GM18951 (cell line): ENCODE measurements at regions not wholly inside any gene's neighbourhood (a gene's known extent, or its start where the extent isn't known, plus 50 kb on each side); places are given as distances from the start of the nearest gene placed in this dataset.
"Not testable (repeated sequence)": the region's sequence is repeated elsewhere in the genome, so short reads cannot be mapped to it uniquely, and the experiment has no call there.

Source experiments
- POLR2A ChIP-seq: IDR thresholded peaks from 4 replicates; pipeline ENCODE4 v1.6.1; 2011; ENCODE audit warnings: mild to moderate bottlenecking; ENCODE audit not compliant: insufficient read length, insufficient read depth; ENCODE audit errors: extremely low read depth
- in situ Hi-C: fragments of 300-500 bp; cut with MboI; formaldehyde crosslinking; loops from one replicate; pipeline ENCODE4 v1.12.0; 2022; ENCODE audit warnings: low sequenced_read_pairs, mixed read lengths, inconsistent platforms; ENCODE audit not compliant: unreplicated experiment

DNA sequence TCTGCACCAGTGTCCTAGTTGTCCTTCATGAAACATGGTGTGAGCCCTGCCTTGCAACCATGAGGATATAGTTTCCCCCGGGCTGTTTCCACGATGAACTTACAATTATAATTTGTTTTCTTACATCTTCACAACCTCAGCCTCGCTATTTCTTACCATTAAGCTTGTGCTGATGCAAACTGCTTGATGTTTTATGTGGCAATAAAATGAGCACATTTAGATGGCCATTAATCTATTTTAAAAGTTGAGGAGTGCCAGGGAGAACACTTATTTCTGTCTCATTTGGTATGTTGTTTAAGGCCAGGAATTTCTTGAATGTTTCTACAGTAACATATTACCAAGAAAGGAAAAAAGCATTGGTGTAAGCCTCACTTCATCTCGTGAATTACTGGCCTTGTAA is 214.5 kb upstream of the SLC8A1 start:
- no peak for TF ChIP-seq POLR2A
- in situ Hi-C loops: no loop called here

DNA sequence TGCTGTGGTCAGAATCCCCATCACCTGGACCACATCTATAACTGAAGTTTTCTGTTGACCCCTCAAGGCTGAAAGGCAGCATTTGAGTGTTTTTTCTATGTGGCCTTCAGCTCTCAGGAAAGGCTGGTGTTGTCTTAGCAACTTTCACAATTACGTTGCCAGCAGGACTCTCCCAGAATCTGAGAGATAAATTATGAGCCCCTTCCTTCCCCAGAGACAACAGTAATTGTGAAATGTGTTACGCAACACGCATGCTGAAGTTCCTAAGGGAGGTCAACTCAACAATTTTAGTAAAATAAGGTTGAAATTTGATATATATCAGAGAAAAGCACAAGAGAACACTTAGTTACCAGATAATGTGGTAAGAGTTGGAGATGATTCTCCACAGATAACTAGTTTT is 216.5 kb upstream of the SLC8A1 start:
- in situ Hi-C loops: no loop called here
- TF ChIP-seq POLR2A: no peak

DNA sequence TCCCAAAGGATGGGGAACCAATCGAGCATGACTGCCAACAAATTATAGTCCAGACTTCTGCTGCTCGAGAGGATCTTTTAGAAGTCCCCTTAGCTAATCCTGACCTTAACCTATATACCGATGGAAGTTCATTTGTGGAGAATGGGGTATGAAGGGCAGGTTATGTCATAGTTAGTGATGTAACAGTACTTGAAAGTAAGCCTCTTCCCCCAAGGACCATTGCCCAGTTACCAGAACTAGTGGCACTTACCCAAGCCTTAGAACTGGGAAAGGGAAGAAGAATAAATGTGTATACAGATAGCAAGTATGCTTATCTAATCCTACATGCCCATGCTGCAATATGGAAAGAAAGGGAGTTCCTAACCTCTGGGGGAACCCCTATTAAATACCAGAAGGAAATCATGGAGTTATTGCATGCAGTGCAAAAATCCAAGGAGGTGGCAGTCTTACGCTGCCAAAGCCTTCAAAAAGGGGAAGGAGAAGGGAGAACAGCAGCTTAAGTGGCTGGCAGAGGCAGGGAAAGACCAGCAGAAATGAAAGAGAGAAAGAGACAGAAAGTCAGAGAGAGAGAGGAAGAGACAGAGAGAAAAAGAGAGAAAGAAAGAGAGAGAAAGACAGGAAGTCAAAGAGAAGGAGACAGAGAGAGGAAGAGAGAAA is 224.4 kb upstream of the SLC8A1 start:
- in situ Hi-C loops: not testable (repeated sequence)

DNA sequence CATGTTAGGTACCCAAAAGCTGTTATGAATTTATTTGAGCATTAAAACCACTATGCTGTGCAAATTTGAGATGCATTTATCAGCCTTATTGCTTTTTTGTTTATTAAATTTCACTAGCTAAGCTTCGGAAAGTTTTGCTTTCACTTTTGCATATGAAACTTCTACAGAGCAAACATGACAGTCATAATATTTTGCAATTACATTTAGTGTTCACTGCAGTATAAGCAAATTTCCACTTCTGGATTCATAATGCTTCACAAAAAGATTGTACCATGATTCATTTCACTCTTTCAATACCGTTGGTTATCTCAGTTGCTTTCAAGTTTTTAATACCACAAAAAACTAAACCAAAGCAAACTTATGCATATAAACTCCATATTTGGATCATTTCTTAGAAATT is 228.7 kb upstream of the SLC8A1 start:
- TF ChIP-seq POLR2A: no peak
- in situ Hi-C loops: no loop called here

DNA sequence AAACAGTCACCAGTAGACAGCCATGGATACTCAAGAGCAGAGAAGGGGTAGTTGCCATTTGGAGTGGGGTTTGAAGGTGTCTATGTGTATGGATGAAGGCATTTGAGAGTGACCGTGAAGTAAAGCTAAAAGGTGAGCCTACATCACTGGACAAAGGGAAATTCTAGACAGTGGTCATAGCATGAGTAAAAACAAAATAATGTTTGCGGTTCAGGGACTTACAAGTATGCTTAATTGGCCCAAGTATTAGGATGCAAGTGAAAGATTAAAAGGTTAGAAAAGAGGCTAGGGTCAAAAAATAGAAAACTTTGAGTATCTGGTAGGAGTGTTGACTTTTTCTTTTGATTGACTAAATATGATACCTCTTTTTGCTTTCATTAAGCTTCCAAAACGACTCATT is 238.1 kb upstream of the SLC8A1 start:
- in situ Hi-C loops: no loop called here
- TF ChIP-seq POLR2A: no peak

DNA sequence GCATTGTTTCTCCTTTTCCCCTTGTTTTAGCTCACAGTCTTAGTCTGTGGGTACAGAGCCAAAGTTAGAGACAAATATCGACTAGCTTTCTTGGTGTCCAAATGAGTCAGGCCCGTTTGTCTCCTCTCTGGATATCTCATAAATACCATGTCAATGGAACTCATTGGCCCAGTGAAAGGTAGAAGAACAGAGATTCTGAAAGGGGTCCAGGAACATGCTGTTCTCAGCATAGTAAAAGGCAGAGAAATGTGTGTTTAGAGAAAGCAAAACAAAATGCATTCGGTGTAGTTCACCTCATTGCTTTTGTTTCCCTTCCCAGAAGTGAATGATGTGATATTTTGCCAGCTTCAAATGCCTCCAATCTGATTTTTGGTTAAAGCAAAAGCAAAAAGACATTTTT is 238.6 kb upstream of the SLC8A1 start:
- in situ Hi-C loops: no loop called here
- TF ChIP-seq POLR2A: no peak

DNA sequence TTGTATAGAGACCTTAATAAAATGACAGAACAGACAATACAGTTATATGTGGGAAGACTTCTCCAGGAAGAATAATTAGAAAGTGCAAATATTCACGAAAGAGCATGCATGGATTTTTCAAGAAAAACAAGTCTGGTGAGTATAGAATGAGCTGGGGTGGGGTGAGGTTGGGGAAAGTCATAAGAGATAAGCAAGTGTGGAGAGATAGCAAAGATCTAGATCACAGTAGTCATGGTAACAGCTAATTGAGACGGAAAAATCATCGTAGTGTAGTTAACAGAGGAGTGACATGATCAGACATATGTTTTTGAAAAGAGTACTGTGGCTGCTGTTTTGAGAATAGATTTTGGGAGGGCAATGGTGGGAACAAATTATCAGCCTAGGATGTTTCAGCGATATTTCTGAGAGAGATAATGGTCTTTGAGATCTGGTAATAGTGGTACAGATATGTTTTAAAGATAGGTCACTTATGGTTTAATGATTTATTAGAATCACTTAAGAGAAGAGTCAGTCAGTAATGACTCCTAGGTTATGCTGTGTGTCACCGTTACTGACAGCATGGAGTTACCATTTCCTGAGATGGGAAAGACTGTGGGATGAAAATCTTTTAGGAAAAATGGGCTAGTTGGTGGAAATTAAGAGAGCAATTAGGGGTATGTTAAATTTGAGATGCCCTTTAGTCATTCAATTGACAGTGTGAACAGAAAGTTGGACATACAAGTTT is 248.5 kb upstream of the SLC8A1 start:
- in situ Hi-C loops: no loop called here
- no peak for TF ChIP-seq POLR2A

DNA sequence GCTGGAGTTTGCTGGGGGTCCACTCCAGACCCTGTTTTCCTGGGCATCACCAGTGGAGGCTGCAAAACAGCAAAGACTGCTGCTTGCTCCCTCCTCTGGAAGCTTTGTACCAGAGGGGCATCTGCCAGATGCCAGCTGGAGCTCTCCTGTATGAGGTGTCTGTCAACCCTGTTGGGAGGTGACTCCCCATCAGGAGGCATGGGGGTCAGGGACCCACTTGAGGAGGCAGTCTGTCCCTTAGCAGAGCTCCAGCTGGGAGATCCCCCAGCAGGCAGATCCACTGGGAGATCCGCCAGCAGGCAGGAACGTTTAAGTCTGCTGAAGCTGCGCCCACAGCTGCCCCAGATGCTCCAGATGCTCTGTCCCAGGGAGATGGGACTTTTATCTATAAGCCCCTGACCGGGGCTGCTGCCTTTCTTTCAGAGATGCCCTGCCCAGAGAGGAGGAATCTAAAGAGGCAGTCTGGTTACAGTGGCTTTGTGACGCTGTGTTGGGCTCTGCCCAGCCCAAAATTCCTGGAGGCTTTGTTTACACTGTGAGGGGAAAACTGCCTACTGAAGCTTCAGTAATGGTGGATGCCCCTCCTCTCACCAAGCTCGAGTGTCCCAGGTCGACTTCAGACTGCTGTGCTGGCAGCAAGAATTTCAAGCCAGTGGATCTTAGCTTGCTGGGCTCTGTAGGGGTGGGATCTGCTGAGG is 260.5 kb upstream of the SLC8A1 start:
- in situ Hi-C loops: not testable (repeated sequence)

DNA sequence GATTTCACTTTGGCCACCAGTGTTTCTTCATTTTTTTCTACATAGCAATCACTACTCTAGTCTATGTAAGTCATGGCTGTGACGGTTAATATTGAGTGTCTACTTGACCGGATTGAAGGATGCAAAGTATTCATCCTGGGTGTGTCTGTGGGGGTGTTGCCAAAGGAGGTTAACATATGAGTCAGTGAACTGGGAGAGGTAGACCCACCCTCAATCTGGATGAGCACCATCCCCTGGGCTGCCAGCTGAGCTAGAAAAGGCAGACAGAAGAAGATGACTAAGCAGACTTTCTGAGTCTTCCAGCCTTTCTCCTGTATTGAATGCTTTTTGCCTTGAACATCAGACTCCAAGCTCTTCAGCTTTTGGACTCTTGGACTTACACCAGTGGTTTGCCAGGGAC is 265.0 kb upstream of the SLC8A1 start:
- in situ Hi-C loops: no loop called here
- no peak for TF ChIP-seq POLR2A

DNA sequence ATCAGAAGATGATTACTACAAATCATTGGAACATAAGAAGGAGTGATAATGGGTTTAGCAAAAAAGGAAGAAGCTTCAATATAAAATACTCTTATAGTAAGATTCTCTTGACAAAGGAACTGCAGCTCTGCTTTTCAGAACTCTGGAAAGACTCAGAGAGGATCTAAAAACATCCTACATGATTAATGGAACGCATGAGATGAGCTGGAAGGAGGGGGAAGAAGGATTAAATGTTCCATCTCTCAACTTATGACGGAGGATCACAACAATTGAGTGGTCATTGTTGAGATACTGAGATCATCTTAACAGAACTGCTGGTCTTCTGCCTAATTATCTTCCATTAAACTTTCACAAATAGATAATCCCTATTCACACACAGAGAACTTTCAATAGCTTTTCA is 267.5 kb upstream of the SLC8A1 start:
- in situ Hi-C loops: no loop called here
- TF ChIP-seq POLR2A: no peak

DNA sequence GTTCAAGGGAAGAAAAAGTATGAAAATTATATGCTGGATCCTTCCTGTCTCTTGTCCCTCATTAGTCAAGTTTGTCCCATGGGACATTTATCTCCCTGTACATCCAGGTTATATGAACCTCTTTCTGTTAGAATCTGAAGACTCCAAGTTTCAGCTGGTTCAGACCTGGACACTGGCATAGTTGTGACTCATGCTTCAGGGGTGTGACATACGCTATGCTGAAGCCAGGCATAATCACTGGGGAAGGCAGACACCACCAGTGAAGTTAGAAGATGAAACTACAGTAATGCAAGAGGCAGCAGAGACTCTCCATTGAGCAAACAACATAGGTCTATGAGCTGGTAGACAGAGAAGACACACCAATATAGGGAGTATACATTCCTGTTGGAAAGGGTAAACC is 269.7 kb upstream of the SLC8A1 start:
- in situ Hi-C loops: no loop called here
- no peak for TF ChIP-seq POLR2A

DNA sequence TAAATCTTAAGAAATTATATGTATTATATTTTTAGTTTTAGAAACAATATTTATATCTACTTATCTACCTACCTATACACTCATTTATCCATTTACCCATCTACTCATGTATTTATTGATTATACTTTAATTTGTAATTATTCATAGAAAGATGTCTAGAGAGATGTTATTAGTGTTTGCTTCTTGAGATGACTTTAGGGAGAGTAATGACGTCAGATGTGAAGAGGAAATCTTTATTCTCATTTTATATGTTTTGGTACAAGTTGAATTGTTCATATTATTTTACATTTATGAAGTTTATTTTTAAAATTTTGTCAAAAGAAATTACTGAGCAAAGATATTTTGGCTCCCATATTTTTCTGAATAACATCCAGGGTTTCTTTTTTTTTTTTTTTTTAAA is 271.3 kb upstream of the SLC8A1 start:
- TF ChIP-seq POLR2A: no peak
- in situ Hi-C loops: no loop called here

DNA sequence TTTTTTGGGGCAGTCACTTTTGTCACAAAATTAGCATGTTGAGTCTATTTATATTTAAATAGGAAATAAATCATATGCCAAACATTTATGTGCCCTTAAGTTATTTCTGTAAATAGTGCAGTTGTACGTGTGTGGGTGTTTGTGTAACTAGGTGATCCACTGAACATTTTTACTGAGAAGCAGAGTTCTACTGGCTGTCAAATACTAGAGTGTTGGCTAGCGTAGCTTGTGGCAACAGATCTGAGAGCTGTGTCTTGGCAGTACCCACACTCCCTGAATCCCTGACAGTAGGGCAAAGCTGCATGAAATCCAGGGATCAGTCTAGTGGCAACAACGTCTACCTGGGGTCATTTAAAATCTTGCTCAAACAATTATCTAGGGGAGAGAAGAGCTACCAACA is 273.1 kb upstream of the SLC8A1 start:
- TF ChIP-seq POLR2A: no peak
- in situ Hi-C loops: no loop called here

DNA sequence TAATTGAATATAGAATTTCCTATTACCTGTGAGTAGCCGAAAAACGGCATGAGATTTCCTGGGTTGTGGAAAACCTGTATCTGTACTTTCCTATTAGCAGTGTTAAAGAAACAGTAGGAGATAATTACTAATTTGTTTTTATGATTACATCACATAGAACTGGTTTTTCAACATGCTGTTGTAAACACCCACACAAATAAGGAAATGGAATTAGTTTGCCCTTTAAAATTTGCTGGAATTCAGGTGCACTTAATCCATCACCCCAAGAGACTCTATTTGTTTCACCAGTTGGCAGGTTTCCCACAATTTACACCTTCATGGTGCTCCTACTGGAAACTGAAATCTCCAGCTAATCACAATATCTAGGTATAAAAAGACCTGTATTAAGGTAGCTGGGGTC is 274.1 kb upstream of the SLC8A1 start:
- no peak for TF ChIP-seq POLR2A
- in situ Hi-C loops: no loop called here

DNA sequence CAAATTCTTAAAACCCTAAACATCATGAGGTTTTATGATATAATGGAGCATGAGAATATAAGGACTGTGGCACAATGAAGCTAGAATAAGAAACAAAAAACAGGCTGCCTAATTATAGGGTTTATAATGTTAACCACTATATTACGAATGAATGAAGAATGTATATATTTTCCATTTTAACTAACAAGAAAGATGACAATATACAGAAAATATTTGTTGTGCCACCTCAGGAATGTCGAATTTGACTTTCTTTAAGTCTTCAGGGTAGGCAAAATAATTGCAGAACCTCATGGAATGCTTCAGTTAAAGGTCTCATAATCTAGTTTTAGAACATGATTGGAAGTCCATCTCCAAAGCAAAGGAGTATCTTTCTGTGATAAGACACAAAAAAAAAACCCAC is 282.9 kb upstream of the SLC8A1 start:
- TF ChIP-seq POLR2A: no peak
- in situ Hi-C loops: no loop called here

DNA sequence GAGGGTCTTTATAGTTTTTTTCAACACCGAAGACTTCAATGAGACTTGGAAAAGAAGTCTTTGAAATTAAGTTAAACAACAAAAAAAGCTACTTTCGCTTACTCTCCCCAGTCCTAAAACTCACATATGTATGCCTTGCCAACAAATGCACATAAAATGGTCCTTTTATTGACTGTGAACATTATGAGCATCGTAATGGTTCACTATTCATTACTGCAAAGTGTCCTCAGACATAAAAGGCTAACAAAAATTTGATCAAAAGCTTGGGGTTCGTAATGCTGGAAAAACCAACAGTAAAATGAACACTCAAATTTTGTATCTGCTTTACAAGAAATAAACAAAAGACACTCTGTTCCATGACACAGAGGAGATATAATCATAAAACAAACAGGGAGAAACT is 285.3 kb upstream of the SLC8A1 start:
- in situ Hi-C loops: no loop called here
- TF ChIP-seq POLR2A: no peak
